SK-N-MC (cell line): ENCODE measurements at regions not wholly inside any gene's neighbourhood (a gene's known extent, or its start where the extent isn't known, plus 50 kb on each side); places are given as distances from the start of the nearest gene placed in this dataset.

Experiments
- EZH2 ChIP-seq: fragments of 200-600 bp; sonication (generic); IDR thresholded peaks from one replicate; pipeline ENCODE4 v1.6.1; 2017; ENCODE audit warnings: antibody characterized with exemption
- FOXP2 ChIP-seq: optimal IDR thresholded peaks from 2 replicates; pipeline ENCODE3; 2011; ENCODE audit warnings: mild to moderate bottlenecking, moderate library complexity; ENCODE audit not compliant: insufficient read depth; ENCODE audit errors: extremely low read length, control extremely low read depth
- POLR2AphosphoS5 ChIP-seq: IDR thresholded peaks from 2 replicates; pipeline ENCODE4 v1.6.1; 2012; ENCODE audit warnings: mild to moderate bottlenecking, low read depth, low read length, borderline replicate concordance

DNA sequence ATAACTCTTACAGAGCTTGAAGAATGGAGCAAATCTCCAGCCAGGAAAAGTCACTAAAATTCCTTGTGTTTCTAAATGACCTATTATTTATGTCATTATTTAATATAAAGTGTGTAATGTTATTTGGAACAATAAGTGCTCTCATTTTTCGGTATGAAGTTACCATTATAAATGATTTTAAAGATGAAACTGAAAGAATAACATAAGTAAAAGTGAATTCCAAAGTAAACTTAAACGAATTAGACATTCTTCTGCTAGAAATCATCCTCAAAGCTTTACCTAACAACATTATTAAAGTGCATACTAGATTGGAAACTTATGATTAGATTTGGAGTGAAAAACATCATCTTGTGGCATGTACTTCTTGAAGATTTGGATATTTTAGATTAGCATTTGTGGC, 897.2 kb upstream of the CDH2 start:
- TF ChIP-seq POLR2AphosphoS5 (no peak), EZH2 (no peak), FOXP2 (no peak)
